ENCODE measurements at regions not wholly inside any gene's neighbourhood (a gene's known extent, or its start where the extent isn't known, plus 50 kb on each side); places are given as distances from the start of the nearest gene placed in this dataset.
"Not testable (repeated sequence)": the region's sequence is repeated elsewhere in the genome, so short reads cannot be mapped to it uniquely, and the experiment has no call there.

DNA sequence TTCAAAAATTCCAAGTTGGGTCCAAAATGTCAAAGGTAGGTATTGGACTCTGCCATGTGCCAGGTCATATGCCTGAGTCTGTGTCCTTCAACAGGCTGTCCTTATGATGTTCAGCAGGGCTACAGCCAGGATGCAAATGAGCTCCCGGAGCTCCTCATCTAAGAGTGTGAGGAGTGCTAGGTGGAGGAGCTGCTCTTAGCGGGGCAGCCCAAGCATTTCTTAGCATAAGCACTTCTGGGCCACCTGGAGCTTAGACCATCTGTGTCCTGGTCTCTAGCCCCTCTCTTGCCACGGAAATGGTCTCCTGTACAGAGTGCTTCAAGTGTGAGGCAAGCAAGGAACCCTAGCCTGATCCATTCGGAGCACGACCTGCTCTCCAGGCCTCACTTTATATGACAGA lies 64.6 kb upstream of the PRR23C start (continued):
- TF ChIP-seq ZNF274 (IDR thresholded peaks at IDR 0.05; ENCODE audit: borderline replicate concordance, low read depth, low read length): no peak

- ChIA-PET CTCF (ENCODE audit: low intra/inter-chr PET ratio) (interaction anchor here (4.7 kb wide), 1 partner anchor 219 kb away, joined by 43 read pairs; no protein-coding TSS in a partner anchor), POLR2A (interaction anchor here (0.6 kb wide), 1 partner anchor 21 kb away, joined by 3 read pairs; no protein-coding TSS in a partner anchor)
- intact Hi-C loops (cut with micrococcal nuclease) (loop anchor here (2.0 to 5.0 kb wide), 2 partner anchors 77 to 93 kb away; no protein-coding TSS in a partner anchor), in situ Hi-C loops (cut with MboI) (no loop called here)
- H4K20me1 ChIP-seq (replicated peaks; ENCODE audit: control insufficient read depth, insufficient read depth, low read length): no peaks in the 10 kb centered on the region
- H3K4me2 ChIP-seq (ENCODE audit: insufficient read depth, low read length): no peak overlapping the region
- 34% methylated on average over 10 of the region's 10 CpGs for WGBS (ENCODE audit: insufficient coverage, low coverage, missing lambda C conversion rate)
- no TSS peak for BruUV-seq (replicated peaks)
- H3K36me3 ChIP-seq (ENCODE audit: control insufficient read depth, insufficient read depth, low read length): no peaks in the 10 kb centered on the region
- H3K79me2 ChIP-seq (ENCODE audit: control insufficient read depth, insufficient read depth, low read length): no peaks in the 10 kb centered on the region
- FAIRE-seq: no peak
- no peaks in the 10 kb centered on the region for H3K9me3 ChIP-seq (replicated peaks; ENCODE audit: control insufficient read depth, insufficient read depth, low read depth, low read length)
- no peak overlapping the region for H2AFZ ChIP-seq (ENCODE audit: low read depth, low read length)
- peaks cover 0 to 6% of the 10 kb centered on the region in 2 experiments; a peak in 3 of 5 replicates for H3K27me3 ChIP-seq (ENCODE audit: control insufficient read depth in 2 of 2, insufficient read depth in 2 of 2, low read length in 2 of 2)
- H3K27ac ChIP-seq (ENCODE audit: extremely low read depth, low read depth, low read length): no peak overlapping the region
- no peak for TF ChIP-seq ETV1 (tag; conservative IDR thresholded peaks at IDR 0.05; ENCODE audit: low read depth)
- TF ChIP-seq PHF21A (IDR thresholded peaks at IDR 0.05; ENCODE audit: borderline replicate concordance, low read depth): no peak
- no peak for TF ChIP-seq LCOR (CRISPR knock-in tag; IDR thresholded peaks at IDR 0.05)
- no peak for TF ChIP-seq SP1 (CRISPR knock-in tag; IDR thresholded peaks at IDR 0.05)
- no peak for TF ChIP-seq ZNF224 (CRISPR knock-in tag; IDR thresholded peaks at IDR 0.05)
- no peak for TF ChIP-seq YY1 (IDR thresholded peaks at IDR 0.05; ENCODE audit: borderline replicate concordance in 1 of 3, control insufficient read depth in 1 of 3, extremely low read depth in 1 of 3, insufficient read depth in 3 of 3, insufficient read length in 1 of 3, insufficient replicate concordance in 2 of 3, low read depth in 1 of 3, low read length in 2 of 3)
- no peak for TF ChIP-seq MAFK (IDR thresholded peaks at IDR 0.05; ENCODE audit: low read length)
- no peak for TF ChIP-seq ZNF24 (IDR thresholded peaks at IDR 0.05)
- H3K4me3 ChIP-seq: no peak overlapping the region
- DNase-seq (ENCODE audit: extremely low read depth in 1 of 4, low spot score in 3 of 4): no peak
- no peak for ATAC-seq
- H3K9ac ChIP-seq (ENCODE audit: insufficient read depth in 1 of 2, low read depth in 2 of 2, low read length in 2 of 2): no peak overlapping the region
- H3K9me1 ChIP-seq (ENCODE audit: control insufficient read depth, insufficient read depth, low read length): peaks cover 5% of the 10 kb centered on the region
- peaks cover 0 to 5% of the 10 kb centered on the region in 2 experiments; a peak in 2 of 5 replicates for H3K4me1 ChIP-seq (replicated peaks in 1 of 2; ENCODE audit: control insufficient read depth in 2 of 2, insufficient read depth in 2 of 2, low read length in 2 of 2)
Observed at GRCh38 chr3:139110072-139110830, 65.6 kb upstream of the PRR23C start.

DNA sequence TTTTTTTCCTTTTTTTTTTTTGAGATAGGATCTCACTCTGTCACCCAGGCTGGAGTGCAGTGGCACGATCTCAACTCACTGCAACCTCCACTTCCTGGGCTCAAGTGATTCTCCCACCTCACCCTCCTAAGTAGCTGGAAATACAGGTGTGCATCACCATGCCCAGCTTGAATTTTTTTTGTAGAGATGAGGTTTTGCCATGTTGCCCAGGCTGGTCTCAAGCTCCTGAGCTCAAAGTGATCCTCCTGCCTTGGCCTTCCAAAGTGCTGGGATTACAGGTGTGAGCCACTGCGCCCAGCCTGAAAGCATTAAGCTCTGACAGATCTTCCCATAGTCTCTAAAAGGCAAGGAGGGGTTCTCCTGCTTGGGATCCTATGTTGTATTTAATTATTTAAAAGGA lies 66.2 kb upstream of the PRR23C start:
- H3K9me1 ChIP-seq (ENCODE audit: control insufficient read depth, insufficient read depth, low read length); H3K27ac ChIP-seq (ENCODE audit: extremely low read depth, low read depth, low read length); H3K9ac ChIP-seq (ENCODE audit: insufficient read depth in 1 of 2, low read depth in 2 of 2, low read length in 2 of 2); H3K9me3 ChIP-seq (replicated peaks; ENCODE audit: control insufficient read depth, insufficient read depth, low read depth, low read length); H3K4me1 ChIP-seq (replicated peaks in 1 of 2; ENCODE audit: control insufficient read depth in 2 of 2, insufficient read depth in 2 of 2, low read length in 2 of 2); H4K20me1 ChIP-seq (replicated peaks; ENCODE audit: control insufficient read depth, insufficient read depth, low read length); FAIRE-seq; in situ Hi-C loops (cut with MboI); H3K4me3 ChIP-seq; DNase-seq (ENCODE audit: extremely low read depth in 1 of 4, low spot score in 3 of 4); H3K4me2 ChIP-seq (ENCODE audit: insufficient read depth, low read length); H3K27me3 ChIP-seq (ENCODE audit: control insufficient read depth in 2 of 2, insufficient read depth in 2 of 2, low read length in 2 of 2); BruUV-seq (replicated peaks); H3K36me3 ChIP-seq (ENCODE audit: control insufficient read depth, insufficient read depth, low read length); ATAC-seq; H3K79me2 ChIP-seq (ENCODE audit: control insufficient read depth, insufficient read depth, low read length); H2AFZ ChIP-seq (ENCODE audit: low read depth, low read length): not testable (repeated sequence)
- ChIA-PET POLR2A (interaction anchor here (1.5 to 2.3 kb wide), 2 partner anchors 27 to 31 kb away, joined by 4 to 5 read pairs; no protein-coding TSS in a partner anchor), CTCF (ENCODE audit: low intra/inter-chr PET ratio) (interaction anchor here (4.7 kb wide), 1 partner anchor 218 kb away, joined by 43 read pairs; no protein-coding TSS in a partner anchor)
- 8% methylated on average over 1 of the region's 2 CpGs for WGBS (ENCODE audit: insufficient coverage, low coverage, missing lambda C conversion rate)
- intact Hi-C loops (cut with micrococcal nuclease): loop anchor here (2.0 to 5.0 kb wide), 2 partner anchors 76 to 92 kb away; no protein-coding TSS in a partner anchor
